ENCODE measurements at regions not wholly inside any gene's neighbourhood (a gene's known extent, or its start where the extent isn't known, plus 50 kb on each side); places are given as distances from the start of the nearest gene placed in this dataset.

DNA sequence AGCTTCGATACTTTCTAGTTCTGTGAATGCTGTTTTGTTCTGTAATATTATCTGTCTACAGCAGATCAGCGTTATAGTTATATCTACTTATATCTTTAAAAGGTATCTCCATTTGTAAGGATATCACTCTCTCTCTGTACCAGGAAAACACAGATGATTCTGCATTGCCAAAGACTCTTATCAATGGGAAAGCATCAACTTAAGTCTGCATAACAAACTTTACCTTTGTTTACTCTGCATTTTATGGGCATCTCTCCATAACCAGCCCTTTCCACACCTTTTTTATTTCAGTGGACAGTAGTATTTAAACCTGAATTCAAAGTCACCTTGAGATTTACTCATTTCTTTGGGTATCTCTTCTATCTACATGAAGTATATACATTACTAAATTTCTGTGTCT is 238.7 kb upstream of the GRM7 start:
- 51% methylated on average over 2 of the region's 2 CpGs for WGBS
- Histone ChIP-seq H3K27ac (no peak overlapping the region), H3K27me3 (replicated peaks; ENCODE audit: insufficient read depth) (no peaks in the 10 kb centered on the region), H3K9me3 (no peaks in the 10 kb centered on the region), H3K4me3 (no peak overlapping the region), H3K4me1 (replicated peaks) (no peaks in the 10 kb centered on the region), H3K36me3 (no peaks in the 10 kb centered on the region)
- TF ChIP-seq POLR2A (IDR thresholded peaks at IDR 0.05) (no peak), POLR2AphosphoS5 (IDR thresholded peaks at IDR 0.05) (no peak)
- TF ChIP-seq, protein P1, sequence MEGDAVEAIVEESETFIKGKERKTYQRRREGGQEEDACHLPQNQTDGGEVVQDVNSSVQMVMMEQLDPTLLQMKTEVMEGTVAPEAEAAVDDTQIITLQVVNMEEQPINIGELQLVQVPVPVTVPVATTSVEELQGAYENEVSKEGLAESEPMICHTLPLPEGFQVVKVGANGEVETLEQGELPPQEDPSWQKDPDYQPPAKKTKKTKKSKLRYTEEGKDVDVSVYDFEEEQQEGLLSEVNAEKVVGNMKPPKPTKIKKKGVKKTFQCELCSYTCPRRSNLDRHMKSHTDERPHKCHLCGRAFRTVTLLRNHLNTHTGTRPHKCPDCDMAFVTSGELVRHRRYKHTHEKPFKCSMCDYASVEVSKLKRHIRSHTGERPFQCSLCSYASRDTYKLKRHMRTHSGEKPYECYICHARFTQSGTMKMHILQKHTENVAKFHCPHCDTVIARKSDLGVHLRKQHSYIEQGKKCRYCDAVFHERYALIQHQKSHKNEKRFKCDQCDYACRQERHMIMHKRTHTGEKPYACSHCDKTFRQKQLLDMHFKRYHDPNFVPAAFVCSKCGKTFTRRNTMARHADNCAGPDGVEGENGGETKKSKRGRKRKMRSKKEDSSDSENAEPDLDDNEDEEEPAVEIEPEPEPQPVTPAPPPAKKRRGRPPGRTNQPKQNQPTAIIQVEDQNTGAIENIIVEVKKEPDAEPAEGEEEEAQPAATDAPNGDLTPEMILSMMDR (IDR thresholded peaks at IDR 0.05) = no peak
- no peak for DNase-seq (ENCODE audit: low spot score)
- intact Hi-C loops (cut with DNase I) = no loop called here

DNA sequence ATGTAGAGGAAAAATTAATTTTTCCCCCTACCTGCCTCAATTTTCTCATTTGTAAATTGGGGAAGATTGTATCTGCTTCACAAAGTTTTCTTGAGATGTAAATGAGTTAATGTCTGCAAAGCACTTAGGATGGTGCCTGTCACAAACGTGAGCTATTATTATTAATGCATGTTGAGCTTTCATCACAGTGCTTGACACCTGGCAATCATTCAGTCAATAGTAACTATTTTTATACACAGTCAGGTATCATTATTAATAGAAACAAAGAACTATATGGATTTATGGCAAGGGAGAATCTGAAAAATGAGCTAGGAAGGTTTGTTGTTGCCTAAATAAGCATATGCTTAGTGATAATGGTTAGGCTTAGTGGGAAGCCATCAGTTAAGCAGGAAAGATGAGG is 238.2 kb upstream of the GRM7 start:
- Histone ChIP-seq H3K4me1 (replicated peaks) (no peaks in the 10 kb centered on the region), H3K4me3 (no peak overlapping the region), H3K9me3 (no peaks in the 10 kb centered on the region), H3K36me3 (no peaks in the 10 kb centered on the region), H3K27ac (no peak overlapping the region), H3K27me3 (replicated peaks; ENCODE audit: insufficient read depth) (no peaks in the 10 kb centered on the region)
- no peak for DNase-seq (ENCODE audit: low spot score)
- TF ChIP-seq POLR2AphosphoS5 (IDR thresholded peaks at IDR 0.05) (no peak), POLR2A (IDR thresholded peaks at IDR 0.05) (no peak)
- TF ChIP-seq, protein P1 (IDR thresholded peaks at IDR 0.05) = no peak
- 81% methylated on average over 1 of the region's 1 CpG for WGBS
- intact Hi-C loops (cut with DNase I) = no loop called here

DNA sequence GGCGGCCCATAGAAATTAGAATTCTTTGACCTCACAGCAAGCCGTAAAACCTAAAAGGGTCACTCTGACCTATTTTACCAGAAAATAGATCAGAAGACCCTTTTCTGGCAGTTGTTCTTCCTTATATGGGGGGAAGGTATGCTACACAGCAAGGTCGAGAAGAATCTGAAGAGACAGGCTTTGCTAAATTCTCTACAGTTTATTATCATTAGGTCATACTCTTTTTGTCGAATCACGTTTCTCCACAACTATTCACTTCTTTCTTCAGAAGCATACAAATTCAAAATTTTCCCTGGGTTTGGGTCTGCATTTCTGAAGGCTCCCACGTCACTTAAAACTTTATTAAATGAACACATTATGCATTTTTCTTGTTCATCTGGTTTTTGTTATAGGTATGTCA is 229.5 kb upstream of the GRM7 start:
- Histone ChIP-seq H3K27me3 (replicated peaks; ENCODE audit: insufficient read depth) (no peaks in the 10 kb centered on the region), H3K4me1 (replicated peaks) (no peaks in the 10 kb centered on the region), H3K4me3 (no peak overlapping the region), H3K9me3 (no peaks in the 10 kb centered on the region), H3K36me3 (no peaks in the 10 kb centered on the region), H3K27ac (no peak overlapping the region)
- intact Hi-C loops (cut with DNase I) = no loop called here
- 86% methylated on average over 6 of the region's 6 CpGs for WGBS
- TF ChIP-seq, protein P1 (IDR thresholded peaks at IDR 0.05) = no peak
- TF ChIP-seq POLR2AphosphoS5 (IDR thresholded peaks at IDR 0.05) (no peak), POLR2A (IDR thresholded peaks at IDR 0.05) (no peak)
- DNase-seq (ENCODE audit: low spot score) = no peak

DNA sequence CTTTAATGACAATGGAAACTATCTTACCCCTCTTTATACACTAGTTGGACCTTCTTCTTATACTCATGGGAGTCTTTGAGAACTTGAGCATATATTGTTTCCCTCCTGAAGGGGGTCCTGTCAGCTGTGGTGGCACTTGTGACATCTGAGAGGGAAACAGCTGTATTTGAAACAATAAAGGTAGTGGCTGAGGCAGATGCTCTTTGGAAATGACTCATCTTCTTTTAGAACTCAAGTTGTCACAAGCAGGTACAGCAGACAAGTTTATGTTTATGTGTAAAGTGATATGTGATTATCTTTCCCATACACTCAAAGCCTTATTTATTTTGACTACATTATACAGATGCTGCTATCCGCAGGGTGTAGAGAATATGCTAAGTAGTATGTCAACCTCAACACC is 220.0 kb upstream of the GRM7 start:
- intact Hi-C loops (cut with DNase I) = no loop called here
- no peak for DNase-seq (ENCODE audit: low spot score)
- H3K27ac ChIP-seq = no peak overlapping the region
- no peaks in the 10 kb centered on the region for H3K4me1 ChIP-seq (replicated peaks)
- no peaks in the 10 kb centered on the region for H3K36me3 ChIP-seq
- no peaks in the 10 kb centered on the region for H3K9me3 ChIP-seq
- TF ChIP-seq, protein P1 (IDR thresholded peaks at IDR 0.05) = no peak
- no peak for TF ChIP-seq POLR2A (IDR thresholded peaks at IDR 0.05)
- no peak for TF ChIP-seq POLR2AphosphoS5 (IDR thresholded peaks at IDR 0.05)
- WGBS = 83% methylated on average over 1 of the region's 1 CpG
- no peaks in the 10 kb centered on the region for H3K27me3 ChIP-seq (replicated peaks; ENCODE audit: insufficient read depth)
- no peak overlapping the region for H3K4me3 ChIP-seq

DNA sequence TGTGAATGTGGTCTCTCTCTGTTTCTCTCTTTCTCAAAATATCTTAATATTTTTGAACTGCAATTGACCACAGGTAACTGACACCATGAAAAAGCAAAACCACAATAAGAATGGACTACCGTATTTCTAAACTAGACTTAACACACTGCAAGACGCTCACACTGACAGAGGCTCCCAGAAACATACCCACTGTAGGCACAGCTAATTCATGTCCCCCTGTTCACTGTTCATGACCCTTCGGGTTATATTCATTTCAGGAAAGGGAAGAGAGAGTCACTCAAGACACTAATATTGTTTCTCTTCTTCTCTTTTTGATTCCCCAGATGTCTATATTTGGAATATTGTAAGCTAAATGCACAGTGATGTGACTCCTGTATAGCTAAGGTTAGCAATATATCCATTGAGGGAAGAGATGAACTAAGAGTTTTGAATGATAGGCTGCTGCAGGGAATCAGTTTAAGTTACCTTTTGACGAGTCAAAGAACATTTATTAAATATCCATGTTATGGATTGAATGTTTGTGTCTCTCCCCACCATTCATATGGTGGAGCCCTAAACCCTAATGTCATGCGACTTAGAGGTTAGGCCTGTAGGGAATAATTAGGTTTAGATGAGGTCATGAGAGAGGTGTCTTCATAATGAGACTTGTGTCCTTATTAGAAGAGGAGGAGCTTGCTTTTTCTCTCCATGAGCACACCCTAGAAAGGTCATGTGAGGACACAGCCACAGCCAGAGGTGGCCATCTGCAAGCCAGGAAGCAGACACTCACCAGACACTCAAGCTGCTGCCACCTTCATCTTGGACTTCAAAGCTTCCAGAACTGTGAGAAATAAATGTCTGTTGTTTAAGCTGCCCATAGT is 216.6 kb upstream of the GRM7 start:
- H3K4me1 ChIP-seq (replicated peaks) = no peaks in the 10 kb centered on the region
- 92% methylated on average over 5 of the region's 5 CpGs for WGBS
- intact Hi-C loops (cut with DNase I) = no loop called here

More for the DNA sequence above, 216.6 kb upstream of the GRM7 start:
- H3K36me3 ChIP-seq = no peaks in the 10 kb centered on the region
- TF ChIP-seq POLR2A (IDR thresholded peaks at IDR 0.05) = no peak
- H3K27me3 ChIP-seq (replicated peaks; ENCODE audit: insufficient read depth) = no peaks in the 10 kb centered on the region
- no peak for DNase-seq (ENCODE audit: low spot score)
- no peak overlapping the region for H3K4me3 ChIP-seq
- H3K27ac ChIP-seq = no peak overlapping the region
- H3K9me3 ChIP-seq = no peaks in the 10 kb centered on the region

All from prostate gland (tissue), 2 donors.